ENCODE measurements at regions not wholly inside any gene's neighbourhood (a gene's known extent, or its start where the extent isn't known, plus 50 kb on each side); places are given as distances from the start of the nearest gene placed in this dataset.
"Not testable (repeated sequence)": the region's sequence is repeated elsewhere in the genome, so short reads cannot be mapped to it uniquely, and the experiment has no call there.

- no peak for DNase-seq
These were observed 264.9 kb downstream of the TLE1 start for GRCh38 chr9:81424431-81424830.

GRCh38 chr9:81423589-81424326, 265.6 kb downstream of the TLE1 start:
- no peak for DNase-seq

- DNase-seq: not testable (repeated sequence)
These were observed 268.3 kb downstream of the TLE1 start for GRCh38 chr9:81421090-81421489.

- DNase-seq: no peak
These were observed 269.3 kb downstream of the TLE1 start for GRCh38 chr9:81420024-81420423.

- DNase-seq: no peak
These were observed 271.4 kb downstream of the TLE1 start for GRCh38 chr9:81417941-81418340.

- no peak for DNase-seq
These were observed 272.1 kb downstream of the TLE1 start for GRCh38 chr9:81417299-81417675.

GRCh38 chr9:81416476-81417298, 272.7 kb downstream of the TLE1 start:
- no peak for DNase-seq

GRCh38 chr9:81414836-81415235, 274.5 kb downstream of the TLE1 start:
- no peak for DNase-seq

GRCh38 chr9:81411961-81412360, 277.4 kb downstream of the TLE1 start:
- no peak for DNase-seq

- DNase-seq: no peak
These were observed 279.1 kb downstream of the TLE1 start for GRCh38 chr9:81410201-81410600.

GRCh38 chr9:81408951-81409350, 280.4 kb downstream of the TLE1 start:
- DNase-seq: no peak

GRCh38 chr9:81404931-81405598, 284.3 kb downstream of the TLE1 start:
- DNase-seq: no peak

- peak; percentile 60 for DNase-seq
These were observed 291.6 kb downstream of the TLE1 start for GRCh38 chr9:81397481-81398381.

GRCh38 chr9:81396528-81396927, 292.8 kb downstream of the TLE1 start:
- DNase-seq: peak; percentile 15

GRCh38 chr9:81395676-81396054, 293.7 kb downstream of the TLE1 start:
- no peak for DNase-seq

- DNase-seq: peak; percentile 61
These were observed 294.3 kb downstream of the TLE1 start for GRCh38 chr9:81394881-81395675.

GRCh38 chr9:81393985-81394811, 295.1 kb downstream of the TLE1 start:
- DNase-seq: peak; percentile 15

GRCh38 chr9:81391457-81391825, 297.9 kb downstream of the TLE1 start:
- DNase-seq: no peak

GRCh38 chr9:81390792-81391456, 298.4 kb downstream of the TLE1 start:
- peak; percentile 23 for DNase-seq

GRCh38 chr9:81389569-81389993, 299.8 kb downstream of the TLE1 start:
- DNase-seq: no peak

All from DMS153 (cell line).